ENCODE measurements at regions not wholly inside any gene's neighbourhood (a gene's known extent, or its start where the extent isn't known, plus 50 kb on each side); places are given as distances from the start of the nearest gene placed in this dataset.

GRCh38 chr6:140050101-140050995 is 675.9 kb upstream of the CITED2 start:
- Mint-ChIP-seq H3K4me1 (peaks cover 18% of the 10 kb centered on the region), H3K9me3 (peaks cover 3% of the 10 kb centered on the region), H3K36me3 (ENCODE audit: low read depth) (no peaks in the 10 kb centered on the region), H3K27ac (ENCODE audit: unreplicated experiment) (peak overlapping the region; percentile 35), H3K4me3 (no peak overlapping the region), H3K27me3 (ENCODE audit: low read depth) (no peaks in the 10 kb centered on the region)
- TF ChIP-seq, protein P1, sequence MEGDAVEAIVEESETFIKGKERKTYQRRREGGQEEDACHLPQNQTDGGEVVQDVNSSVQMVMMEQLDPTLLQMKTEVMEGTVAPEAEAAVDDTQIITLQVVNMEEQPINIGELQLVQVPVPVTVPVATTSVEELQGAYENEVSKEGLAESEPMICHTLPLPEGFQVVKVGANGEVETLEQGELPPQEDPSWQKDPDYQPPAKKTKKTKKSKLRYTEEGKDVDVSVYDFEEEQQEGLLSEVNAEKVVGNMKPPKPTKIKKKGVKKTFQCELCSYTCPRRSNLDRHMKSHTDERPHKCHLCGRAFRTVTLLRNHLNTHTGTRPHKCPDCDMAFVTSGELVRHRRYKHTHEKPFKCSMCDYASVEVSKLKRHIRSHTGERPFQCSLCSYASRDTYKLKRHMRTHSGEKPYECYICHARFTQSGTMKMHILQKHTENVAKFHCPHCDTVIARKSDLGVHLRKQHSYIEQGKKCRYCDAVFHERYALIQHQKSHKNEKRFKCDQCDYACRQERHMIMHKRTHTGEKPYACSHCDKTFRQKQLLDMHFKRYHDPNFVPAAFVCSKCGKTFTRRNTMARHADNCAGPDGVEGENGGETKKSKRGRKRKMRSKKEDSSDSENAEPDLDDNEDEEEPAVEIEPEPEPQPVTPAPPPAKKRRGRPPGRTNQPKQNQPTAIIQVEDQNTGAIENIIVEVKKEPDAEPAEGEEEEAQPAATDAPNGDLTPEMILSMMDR (conservative IDR thresholded peaks at IDR 0.05): no peak
- no peak for DNase-seq (ENCODE audit: low read depth, low spot score)

DNA sequence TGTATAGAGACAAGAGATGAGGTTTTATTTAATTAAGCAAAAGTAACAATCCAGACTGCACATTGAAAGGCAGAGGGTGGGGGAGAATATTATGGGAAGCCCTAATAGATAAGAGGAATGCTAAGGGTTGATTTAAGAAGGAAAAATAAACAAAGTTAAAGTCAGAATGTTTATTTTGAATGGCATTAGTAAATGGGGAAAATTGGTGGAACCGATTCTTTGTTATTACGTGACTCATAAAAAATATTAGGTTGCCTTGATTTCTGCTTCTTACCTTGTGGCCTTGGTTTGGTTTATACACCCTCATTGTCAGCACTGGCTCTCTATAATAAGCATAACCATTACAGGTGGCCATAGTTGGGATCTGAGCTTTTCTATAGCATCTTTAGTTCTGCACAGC is 674.8 kb upstream of the CITED2 start:
- TF ChIP-seq, protein P1 (conservative IDR thresholded peaks at IDR 0.05): no peak
- Mint-ChIP-seq H3K36me3 (ENCODE audit: low read depth) (no peaks in the 10 kb centered on the region), H3K27ac (ENCODE audit: unreplicated experiment) (peak overlapping the region; percentile 3), H3K9me3 (no peaks in the 10 kb centered on the region), H3K27me3 (ENCODE audit: low read depth) (no peaks in the 10 kb centered on the region), H3K4me3 (no peak overlapping the region), H3K4me1 (peaks cover 18% of the 10 kb centered on the region)
- DNase-seq (ENCODE audit: low read depth, low spot score): no peak

DNA sequence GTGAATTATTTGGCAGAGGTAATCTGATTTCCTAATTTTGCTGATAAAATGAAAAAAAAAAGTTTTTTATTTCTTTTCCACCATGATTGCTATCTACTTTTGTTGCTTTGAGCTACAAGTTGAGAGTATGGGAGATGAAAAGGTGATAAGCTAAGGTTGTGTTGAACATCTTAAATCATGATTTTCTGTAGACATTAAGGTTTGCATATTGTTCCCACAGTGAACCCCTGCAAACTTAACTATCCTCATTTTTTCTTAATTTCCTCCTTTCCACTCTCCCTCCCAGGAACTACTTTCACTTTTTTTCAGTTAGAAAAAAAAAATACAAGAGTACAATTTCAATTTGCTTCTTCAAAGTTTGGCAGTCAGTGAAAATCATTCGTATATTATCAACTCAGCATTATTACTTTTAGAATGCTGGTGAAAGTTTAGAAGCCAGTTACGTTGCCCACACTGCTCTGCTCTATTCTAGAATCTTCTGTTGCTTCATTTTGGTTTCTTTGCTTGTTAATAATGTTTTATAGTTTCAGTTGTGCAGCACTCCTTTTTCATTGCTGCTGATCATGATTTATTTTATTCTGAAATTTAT is 673.8 kb upstream of the CITED2 start:
- H3K27ac Mint-ChIP-seq (ENCODE audit: unreplicated experiment): no peak overlapping the region
- peaks cover 18% of the 10 kb centered on the region for H3K4me1 Mint-ChIP-seq

GRCh38 chr6:140047321-140047720 is 672.9 kb upstream of the CITED2 start:
- Mint-ChIP-seq H3K27ac (ENCODE audit: unreplicated experiment) (no peak overlapping the region), H3K4me3 (no peak overlapping the region), H3K4me1 (peaks cover 18% of the 10 kb centered on the region), H3K27me3 (ENCODE audit: low read depth) (no peaks in the 10 kb centered on the region), H3K9me3 (no peaks in the 10 kb centered on the region), H3K36me3 (ENCODE audit: low read depth) (no peaks in the 10 kb centered on the region)
- TF ChIP-seq, protein P1 (conservative IDR thresholded peaks at IDR 0.05): no peak
- no peak for DNase-seq (ENCODE audit: low read depth, low spot score)

More for the DNA sequence above, 673.8 kb upstream of the CITED2 start:
- no peak for DNase-seq (ENCODE audit: low read depth, low spot score)
- no peaks in the 10 kb centered on the region for H3K9me3 Mint-ChIP-seq
- H3K36me3 Mint-ChIP-seq (ENCODE audit: low read depth): no peaks in the 10 kb centered on the region
- no peak overlapping the region for H3K4me3 Mint-ChIP-seq
- no peaks in the 10 kb centered on the region for H3K27me3 Mint-ChIP-seq (ENCODE audit: low read depth)
- TF ChIP-seq, protein P1 (conservative IDR thresholded peaks at IDR 0.05): no peak

DNA sequence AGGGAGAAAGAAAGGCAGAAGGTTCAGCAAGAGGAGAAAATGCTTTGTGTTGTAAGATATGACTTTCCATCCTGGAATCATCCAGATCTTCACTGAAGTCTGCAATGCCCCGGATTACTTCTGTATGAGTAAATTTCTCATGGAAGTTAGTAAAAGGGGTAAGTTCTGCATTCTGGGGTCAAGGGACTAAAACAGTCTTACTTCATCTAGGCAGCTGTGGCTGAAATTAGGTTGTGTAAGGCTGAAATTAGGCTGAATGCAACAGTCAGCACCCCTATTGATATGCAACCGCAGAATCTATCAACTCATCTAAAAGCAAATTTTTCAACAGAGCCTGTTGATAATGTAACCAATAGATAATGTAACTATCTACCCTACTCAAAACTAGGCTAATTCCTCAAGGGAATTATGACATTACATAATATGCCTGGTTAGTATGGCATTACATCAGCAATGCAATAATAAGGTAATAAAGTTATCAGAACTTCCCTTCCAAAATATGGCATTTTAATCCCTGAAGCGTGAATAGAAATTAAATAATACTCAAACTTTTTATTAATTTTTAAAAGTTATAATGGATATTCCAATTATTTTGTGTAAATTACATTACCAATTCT is 671.7 kb upstream of the CITED2 start:
- Mint-ChIP-seq H3K27me3 (ENCODE audit: low read depth) (no peaks in the 10 kb centered on the region), H3K9me3 (no peaks in the 10 kb centered on the region), H3K36me3 (ENCODE audit: low read depth) (no peaks in the 10 kb centered on the region), H3K4me1 (peaks cover 18% of the 10 kb centered on the region), H3K4me3 (no peak overlapping the region), H3K27ac (ENCODE audit: unreplicated experiment) (no peak overlapping the region)
- TF ChIP-seq, protein P1 (conservative IDR thresholded peaks at IDR 0.05): no peak
- DNase-seq (ENCODE audit: low read depth, low spot score): no peak

Data from neural crest cell (in vitro differentiated cells).